ENCODE measurements at regions not wholly inside any gene's neighbourhood (a gene's known extent, or its start where the extent isn't known, plus 50 kb on each side); places are given as distances from the start of the nearest gene placed in this dataset.

GRCh38 chr2:39872748-39873147 lies 93.7 kb upstream of the THUMPD2 start:
- no peak for TF ChIP-seq TCF7 (CRISPR knock-in tag; IDR thresholded peaks at IDR 0.05; ENCODE audit: low read depth)
- TF ChIP-seq ETV6 (CRISPR knock-in tag; IDR thresholded peaks at IDR 0.05): no peak
- TF ChIP-seq CTCF (IDR thresholded peaks at IDR 0.05): no peak
- TF ChIP-seq FOXK1 (CRISPR knock-in tag; IDR thresholded peaks at IDR 0.05): no peak
- TF ChIP-seq ZNF396 (CRISPR knock-in tag; IDR thresholded peaks at IDR 0.05; ENCODE audit: borderline replicate concordance): no peak
- TF ChIP-seq TP53 (CRISPR knock-in tag; IDR thresholded peaks at IDR 0.05): no peak
- TF ChIP-seq USF2 (CRISPR knock-in tag; IDR thresholded peaks at IDR 0.05): no peak
- TF ChIP-seq ZNF416 (CRISPR knock-in tag; IDR thresholded peaks at IDR 0.05): no peak
- TF ChIP-seq KAT7 (CRISPR knock-in tag; IDR thresholded peaks at IDR 0.05; ENCODE audit: borderline replicate concordance): no peak

All from WTC11 (cell line).